Brain pericyte (primary cell): ENCODE measurements at regions not wholly inside any gene's neighbourhood (a gene's known extent, or its start where the extent isn't known, plus 50 kb on each side); places are given as distances from the start of the nearest gene placed in this dataset.
"Not testable (repeated sequence)": the region's sequence is repeated elsewhere in the genome, so short reads cannot be mapped to it uniquely, and the experiment has no call there.

Source experiments
- DNase-seq: peaks from one replicate; pipeline ENCODE4 v3.0.0-alpha.2; 2012; ENCODE audit warnings: low read depth, low spot score

- no peak for DNase-seq
Measured at GRCh38 chr12:124706363-124706762, 139.0 kb upstream of the NCOR2 start.

- no peak for DNase-seq
Measured at GRCh38 chr12:124705545-124706138, 138.2 kb upstream of the NCOR2 start.

GRCh38 chr12:124704619-124705018, 137.2 kb upstream of the NCOR2 start:
- no peak for DNase-seq

GRCh38 chr12:124703856-124704255, 136.4 kb upstream of the NCOR2 start:
- DNase-seq = no peak

GRCh38 chr12:124702736-124703135, 135.3 kb upstream of the NCOR2 start:
- no peak for DNase-seq

GRCh38 chr12:124700810-124701592, 133.6 kb upstream of the NCOR2 start:
- DNase-seq = no peak

- no peak for DNase-seq
Measured at GRCh38 chr12:124699909-124700308, 132.5 kb upstream of the NCOR2 start.

GRCh38 chr12:124698998-124699305, 131.5 kb upstream of the NCOR2 start:
- DNase-seq = no peak

GRCh38 chr12:124698211-124698997, 131.0 kb upstream of the NCOR2 start:
- DNase-seq = no peak

- not testable (repeated sequence) for DNase-seq
Measured at GRCh38 chr12:124697722-124698121, 130.3 kb upstream of the NCOR2 start.

- DNase-seq = no peak
Measured at GRCh38 chr12:124696693-124697476, 129.5 kb upstream of the NCOR2 start.

GRCh38 chr12:124695861-124696260, 128.4 kb upstream of the NCOR2 start:
- DNase-seq = no peak

- no peak for DNase-seq
Measured at GRCh38 chr12:124694846-124695497, 127.6 kb upstream of the NCOR2 start.

GRCh38 chr12:124694250-124694649, 126.8 kb upstream of the NCOR2 start:
- no peak for DNase-seq

GRCh38 chr12:124693111-124693723, 125.8 kb upstream of the NCOR2 start:
- no peak for DNase-seq

GRCh38 chr12:124692443-124692842, 125.0 kb upstream of the NCOR2 start:
- DNase-seq = no peak

- no peak for DNase-seq
Measured at GRCh38 chr12:124691429-124691828, 124.0 kb upstream of the NCOR2 start.

GRCh38 chr12:124689631-124690030, 122.2 kb upstream of the NCOR2 start:
- no peak for DNase-seq

- DNase-seq = no peak
Measured at GRCh38 chr12:124688356-124688992, 121.1 kb upstream of the NCOR2 start.

GRCh38 chr12:124687917-124688316, 120.5 kb upstream of the NCOR2 start:
- no peak for DNase-seq
